ENCODE measurements at regions not wholly inside any gene's neighbourhood (a gene's known extent, or its start where the extent isn't known, plus 50 kb on each side); places are given as distances from the start of the nearest gene placed in this dataset.

- TF ChIP-seq CTCF (IDR thresholded peaks at IDR 0.05), result no peak
- ATAC-seq (ENCODE audit: low read depth) (no peak), DNase-seq (no peak)
- peaks cover 9% of the 10 kb centered on the region for H3K9me3 Mint-ChIP-seq
- H3K4me1 Mint-ChIP-seq, result no peaks in the 10 kb centered on the region
- intact Hi-C loops (cut with micrococcal nuclease), result no loop called here
- no peaks in the 10 kb centered on the region for H3K27me3 Mint-ChIP-seq
- CTCF ChIA-PET, result no interaction called here
- POLR2A ChIA-PET, result no interaction called here
- H3K36me3 Mint-ChIP-seq (ENCODE audit: low read depth), result no peaks in the 10 kb centered on the region
- H3K27ac Mint-ChIP-seq, result no peak overlapping the region
- H3K4me3 Mint-ChIP-seq, result no peak overlapping the region
Observed at GRCh38 chr12:115072712-115073111, 388.7 kb upstream of the TBX3 start.

- no peaks in the 10 kb centered on the region for H3K4me1 Mint-ChIP-seq
- intact Hi-C loops (cut with micrococcal nuclease), result no loop called here
- peaks cover 6% of the 10 kb centered on the region for H3K9me3 Mint-ChIP-seq
- ATAC-seq (ENCODE audit: low read depth) (no peak), DNase-seq (no peak)
- no peaks in the 10 kb centered on the region for H3K27me3 Mint-ChIP-seq
- POLR2A ChIA-PET, result no interaction called here
- H3K27ac Mint-ChIP-seq, result no peak overlapping the region
- TF ChIP-seq CTCF (IDR thresholded peaks at IDR 0.05), result no peak
- CTCF ChIA-PET, result no interaction called here
- H3K36me3 Mint-ChIP-seq (ENCODE audit: low read depth), result no peaks in the 10 kb centered on the region
- no peak overlapping the region for H3K4me3 Mint-ChIP-seq
Observed at GRCh38 chr12:115070313-115070712, 386.3 kb upstream of the TBX3 start.

GRCh38 chr12:115064296-115064695 is 380.3 kb upstream of the TBX3 start:
- Mint-ChIP-seq H3K27me3 (no peaks in the 10 kb centered on the region), H3K27ac (no peak overlapping the region), H3K9me3 (peaks cover 3% of the 10 kb centered on the region), H3K4me3 (no peak overlapping the region), H3K4me1 (no peaks in the 10 kb centered on the region), H3K36me3 (ENCODE audit: low read depth) (no peaks in the 10 kb centered on the region)
- POLR2A ChIA-PET, result no interaction called here
- intact Hi-C loops (cut with micrococcal nuclease), result no loop called here
- ATAC-seq (ENCODE audit: low read depth) (no peak), DNase-seq (no peak)
- TF ChIP-seq CTCF (IDR thresholded peaks at IDR 0.05), result no peak
- CTCF ChIA-PET, result no interaction called here

GRCh38 chr12:115062741-115063140 is 378.8 kb upstream of the TBX3 start:
- ChIA-PET POLR2A (no interaction called here), CTCF (no interaction called here)
- Mint-ChIP-seq H3K36me3 (ENCODE audit: low read depth) (no peaks in the 10 kb centered on the region), H3K27ac (no peak overlapping the region), H3K4me3 (no peak overlapping the region), H3K9me3 (peaks cover 3% of the 10 kb centered on the region), H3K4me1 (no peaks in the 10 kb centered on the region), H3K27me3 (no peaks in the 10 kb centered on the region)
- no peak for TF ChIP-seq CTCF (IDR thresholded peaks at IDR 0.05)
- ATAC-seq (ENCODE audit: low read depth) (no peak), DNase-seq (no peak)
- intact Hi-C loops (cut with micrococcal nuclease), result no loop called here

GRCh38 chr12:115060477-115061168 is 376.6 kb upstream of the TBX3 start:
- intact Hi-C loops (cut with micrococcal nuclease), result no loop called here
- no peak overlapping the region for H3K4me3 Mint-ChIP-seq
- no peak overlapping the region for H3K27ac Mint-ChIP-seq
- H3K27me3 Mint-ChIP-seq, result no peaks in the 10 kb centered on the region
- no peaks in the 10 kb centered on the region for H3K36me3 Mint-ChIP-seq (ENCODE audit: low read depth)
- ChIA-PET CTCF (no interaction called here), POLR2A (no interaction called here)
- no peaks in the 10 kb centered on the region for H3K4me1 Mint-ChIP-seq
- DNase-seq (no peak), ATAC-seq (ENCODE audit: low read depth) (no peak)
- TF ChIP-seq CTCF (IDR thresholded peaks at IDR 0.05), result no peak
- H3K9me3 Mint-ChIP-seq, result no peaks in the 10 kb centered on the region

Data from activated B cell treated with CpG ODN at 0.5 μM for 24 hours (primary cell).